Caco-2 (cell line): ENCODE measurements at regions not wholly inside any gene's neighbourhood (a gene's known extent, or its start where the extent isn't known, plus 50 kb on each side); places are given as distances from the start of the nearest gene placed in this dataset.

Source experiments
- BruUV-seq: library from RNA; stranded (reverse); fragments of 400-500 nt; replicated peaks from 2 replicates; lab custom pipeline; 2021; lab: Mats Ljungman, UMichigan
- CTCF ChIA-PET: fragments of 300-600 bp; sonication (Branson Sonifier 250); formaldehyde crosslinking; loops from one replicate; lab custom pipeline; 2022; ENCODE audit warnings: antibody characterized with exemption; lab: Charles Lee
- POLR2A ChIA-PET: fragments of 300-600 bp; sonication (Branson Sonifier 250); formaldehyde crosslinking; loops from one replicate; lab custom pipeline; 2022; ENCODE audit warnings: antibody characterized with exemption; lab: Charles Lee
- DNase-seq, 2 experiments: peaks; one replicate each; pipeline versions ENCODE4 v3.0.0 to v3.0.0-alpha.2; 2020 to 2022
- H3K27me3 ChIP-seq: replicated peaks from 2 replicates; pipeline ENCODE4 v1.6.0; 2011; ENCODE audit warnings: low read length; ENCODE audit not compliant: control insufficient read depth, insufficient read depth
- H3K36me3 ChIP-seq: 2 replicates; pipeline ENCODE4 v1.5.1; 2011; ENCODE audit warnings: low read length; ENCODE audit not compliant: control insufficient read depth, insufficient read depth
- H3K4me1 ChIP-seq: fragments of 250-450 bp; sonication (Bioruptor Pico); 2 replicates; pipeline ENCODE4 v1.5.1; 2020; ENCODE audit warnings: mild to moderate bottlenecking
- H3K4me3 ChIP-seq: 2 replicates; pipeline ENCODE4 v1.5.1; 2011; ENCODE audit warnings: low read depth, mild to moderate bottlenecking, control low read depth, low read length
- H3K9me3 ChIP-seq: fragments of 250-450 bp; sonication (Bioruptor Pico); 2 replicates; pipeline ENCODE4 v1.5.1; 2020; ENCODE audit warnings: mild to moderate bottlenecking, moderate library complexity
- H3K27ac Mint-ChIP-seq: one replicate; pipeline ENCODE4 v1.8.0; 2022; ENCODE audit warnings: mixed read lengths; ENCODE audit not compliant: unreplicated experiment
- H3K27me3 Mint-ChIP-seq: one replicate; pipeline ENCODE4 v1.8.0; 2022; ENCODE audit warnings: mixed read lengths; ENCODE audit not compliant: insufficient read depth, unreplicated experiment
- H3K36me3 Mint-ChIP-seq: one replicate; pipeline ENCODE4 v1.8.0; 2022; ENCODE audit warnings: mild to moderate bottlenecking, mixed read lengths; ENCODE audit not compliant: insufficient read depth, unreplicated experiment
- H3K4me1 Mint-ChIP-seq: one replicate; pipeline ENCODE4 v1.8.0; 2022; ENCODE audit warnings: low read depth, mixed read lengths; ENCODE audit not compliant: unreplicated experiment
- H3K4me3 Mint-ChIP-seq: one replicate; pipeline ENCODE4 v1.8.0; 2022; ENCODE audit warnings: mild to moderate bottlenecking, moderate library complexity, mixed read lengths; ENCODE audit not compliant: unreplicated experiment
- H3K9me3 Mint-ChIP-seq: one replicate; pipeline ENCODE4 v1.8.0; 2022; ENCODE audit warnings: mixed read lengths; ENCODE audit not compliant: unreplicated experiment
- CTCF ChIP-seq, 2 experiments: fragments of 200-600 bp in 1 of 2; IDR thresholded peaks; 1 replicate in 1 of 2; 2 replicates in 1 of 2; pipeline versions ENCODE4 v1.5.1 to v1.8.0; 2011 to 2022; ENCODE audit warnings: antibody characterized with exemption in 1 of 2, control low read depth in 1 of 2, inconsistent platforms in 1 of 2, low read depth in 1 of 2, low read length in 1 of 2, mild to moderate bottlenecking in 1 of 2, moderate library complexity in 1 of 2; ENCODE audit not compliant: insufficient read depth in 1 of 2, severe bottlenecking in 1 of 2, unreplicated experiment in 1 of 2
- intact Hi-C: fragments of 100-400 bp; cut with micrococcal nuclease; formaldehyde crosslinking; loops from one replicate; pipeline ENCODE4 v1.10.0; 2022; ENCODE audit not compliant: unreplicated experiment

- no TSS peak for BruUV-seq
- intact Hi-C loops: no loop called here
- Histone ChIP-seq H3K9me3 (no peaks in the 10 kb centered on the region), H3K4me1 (no peaks in the 10 kb centered on the region), H3K36me3 (no peaks in the 10 kb centered on the region), H3K27me3 (no peaks in the 10 kb centered on the region), H3K4me3 (no peak overlapping the region)
- DNase-seq: no peak
- Mint-ChIP-seq H3K9me3 (peaks cover 13% of the 10 kb centered on the region), H3K4me3 (no peak overlapping the region), H3K36me3 (no peaks in the 10 kb centered on the region), H3K4me1 (no peaks in the 10 kb centered on the region), H3K27me3 (no peaks in the 10 kb centered on the region), H3K27ac (no peak overlapping the region)
- ChIA-PET CTCF (no interaction called here), POLR2A (no interaction called here)
- TF ChIP-seq CTCF (IDR thresholded peaks at IDR 0.05; ENCODE audit: insufficient read depth in 1 of 2, low read depth in 1 of 2, low read length in 1 of 2, severe bottlenecking in 1 of 2, unreplicated experiment in 1 of 2): no peak
These were observed 103.1 kb downstream of the ATP6V1G3 start for GRCh38 chr1:198437332-198437731.

- peaks cover 20% of the 10 kb centered on the region for H3K9me3 Mint-ChIP-seq
- H3K4me3 Mint-ChIP-seq: no peak overlapping the region
- H3K36me3 Mint-ChIP-seq: no peaks in the 10 kb centered on the region
- no peaks in the 10 kb centered on the region for H3K27me3 ChIP-seq
- 0 out of 2 replicates have a peak, but pooled peaks cover 4% of the 10 kb centered on the region for H3K9me3 ChIP-seq
- H3K36me3 ChIP-seq: no peaks in the 10 kb centered on the region
- no TSS peak for BruUV-seq
- no peak overlapping the region for H3K4me3 ChIP-seq
- CTCF ChIA-PET: no interaction called here
- POLR2A ChIA-PET: no interaction called here
- H3K4me1 Mint-ChIP-seq: no peaks in the 10 kb centered on the region
- no peak overlapping the region for H3K27ac Mint-ChIP-seq
- no peak for DNase-seq
- H3K4me1 ChIP-seq: no peaks in the 10 kb centered on the region
- intact Hi-C loops: no loop called here
- no peak for TF ChIP-seq CTCF (IDR thresholded peaks at IDR 0.05; ENCODE audit: insufficient read depth in 1 of 2, low read depth in 1 of 2, low read length in 1 of 2, severe bottlenecking in 1 of 2, unreplicated experiment in 1 of 2)
- no peaks in the 10 kb centered on the region for H3K27me3 Mint-ChIP-seq
These were observed 104.2 kb downstream of the ATP6V1G3 start for GRCh38 chr1:198436276-198436675.

- no peak overlapping the region for H3K27ac Mint-ChIP-seq
- ChIA-PET CTCF (interaction anchor here (0.6 kb wide), 1 partner anchor 157 kb away, joined by 3 read pairs; no protein-coding TSS in a partner anchor), POLR2A (no interaction called here)
- no peaks in the 10 kb centered on the region for H3K4me1 ChIP-seq
- intact Hi-C loops: no loop called here
- no peak for TF ChIP-seq CTCF (IDR thresholded peaks at IDR 0.05; ENCODE audit: insufficient read depth in 1 of 2, low read depth in 1 of 2, low read length in 1 of 2, severe bottlenecking in 1 of 2, unreplicated experiment in 1 of 2)
- BruUV-seq: no TSS peak
- no peaks in the 10 kb centered on the region for H3K27me3 ChIP-seq
- H3K36me3 ChIP-seq: no peaks in the 10 kb centered on the region
- no peak overlapping the region for H3K4me3 Mint-ChIP-seq
- H3K9me3 Mint-ChIP-seq: peaks cover 23% of the 10 kb centered on the region
- H3K36me3 Mint-ChIP-seq: no peaks in the 10 kb centered on the region
- no peak overlapping the region for H3K4me3 ChIP-seq
- DNase-seq: no peak
- 0 out of 2 replicates have a peak, but pooled peaks cover 5% of the 10 kb centered on the region for H3K9me3 ChIP-seq
- H3K27me3 Mint-ChIP-seq: no peaks in the 10 kb centered on the region
- no peaks in the 10 kb centered on the region for H3K4me1 Mint-ChIP-seq
These were observed 105.4 kb downstream of the ATP6V1G3 start for GRCh38 chr1:198435056-198435455.
